ENCODE measurements at regions not wholly inside any gene's neighbourhood (a gene's known extent, or its start where the extent isn't known, plus 50 kb on each side); places are given as distances from the start of the nearest gene placed in this dataset.

GRCh38 chr5:89946508-89946907 lies 463.0 kb downstream of the CETN3 start:
- no peak for DNase-seq (ENCODE audit: low read depth in 3 of 3, low spot score in 2 of 3)

- no peak for DNase-seq (ENCODE audit: low read depth in 3 of 3, low spot score in 2 of 3)
Measured at GRCh38 chr5:89942171-89942570, 467.4 kb downstream of the CETN3 start.

DNA sequence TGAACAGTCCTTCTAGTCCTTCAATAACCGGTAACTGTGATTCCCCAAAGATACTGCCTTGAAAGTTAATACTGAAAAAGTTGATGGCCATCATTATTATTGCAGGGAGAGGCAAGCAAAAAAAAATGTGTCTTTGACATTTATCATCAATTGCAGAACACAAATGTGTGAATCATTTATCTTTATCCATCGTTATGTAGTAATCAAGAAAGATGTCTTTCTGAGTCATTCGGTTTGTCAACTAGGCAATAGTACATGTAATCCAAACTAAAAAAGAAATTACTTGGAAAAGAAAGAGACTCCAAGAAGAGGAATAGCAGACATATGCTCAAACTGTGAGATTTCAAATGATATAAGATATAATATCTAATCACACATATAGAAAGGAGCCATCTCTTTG lies 473.0 kb downstream of the CETN3 start:
- DNase-seq (ENCODE audit: low read depth in 3 of 3, low spot score in 2 of 3): no peak

DNA sequence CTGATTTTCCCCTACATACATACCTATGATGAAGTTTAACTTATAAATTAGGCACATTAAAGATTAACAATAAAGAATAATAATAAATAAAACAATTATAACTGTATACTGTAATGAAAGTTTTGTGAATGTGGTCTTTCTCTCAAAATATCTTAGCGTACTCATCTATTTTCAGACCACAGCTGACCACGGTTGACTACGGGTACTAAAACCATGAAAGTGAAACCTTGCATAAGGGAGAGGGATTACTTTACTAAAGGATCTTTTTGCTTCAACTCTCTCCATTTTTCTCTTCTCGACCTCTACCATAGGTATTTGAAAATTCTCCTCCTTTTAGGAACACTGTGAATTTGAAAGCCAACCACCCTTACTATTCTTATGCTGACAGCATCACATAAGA lies 475.5 kb downstream of the CETN3 start:
- DNase-seq (ENCODE audit: low read depth in 3 of 3, low spot score in 2 of 3): no peak

- DNase-seq (ENCODE audit: low read depth in 3 of 3, low spot score in 2 of 3): no peak
Measured at GRCh38 chr5:89932771-89933181, 476.8 kb downstream of the CETN3 start.

DNA sequence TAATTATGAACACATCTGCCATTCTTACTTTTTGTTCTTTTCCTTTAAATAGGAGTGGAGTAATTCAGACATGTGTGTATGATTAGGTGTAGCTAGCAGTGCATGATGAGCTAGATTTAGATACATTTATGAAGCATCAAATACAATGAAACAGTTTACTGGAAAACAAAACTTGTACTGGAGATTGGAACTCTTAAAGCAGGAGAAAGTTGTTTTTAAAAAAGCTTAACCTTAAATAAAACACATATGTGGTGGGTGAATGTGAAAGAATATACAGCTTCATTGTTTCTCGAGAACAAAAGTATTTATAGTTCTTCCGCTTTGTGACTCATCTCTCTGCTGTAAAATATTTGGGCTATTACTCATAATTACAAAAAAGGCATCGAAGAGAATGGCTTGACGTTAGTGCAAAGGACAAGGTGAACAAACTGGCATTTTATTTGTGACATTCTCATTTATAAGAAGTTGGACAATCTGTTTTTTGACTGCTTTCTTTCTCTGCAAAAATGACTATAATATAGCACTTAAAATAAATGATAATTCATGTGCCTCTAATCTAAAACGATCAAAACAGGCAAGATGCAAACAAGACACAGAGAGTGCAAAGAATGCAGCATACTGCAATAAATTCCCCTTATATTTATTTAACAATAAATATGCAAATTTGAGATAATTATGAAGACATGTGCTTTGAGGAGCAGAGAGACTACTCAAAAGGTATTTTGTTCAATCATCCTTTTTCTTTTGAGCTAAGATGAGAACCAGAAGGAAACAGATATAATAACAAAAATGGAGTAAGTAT lies 478.8 kb downstream of the CETN3 start:
- no peak for DNase-seq (ENCODE audit: low read depth in 3 of 3, low spot score in 2 of 3)

GRCh38 chr5:89929834-89930233 lies 479.7 kb downstream of the CETN3 start:
- DNase-seq (ENCODE audit: low read depth in 3 of 3, low spot score in 2 of 3): no peak

- DNase-seq (ENCODE audit: low read depth in 3 of 3, low spot score in 2 of 3): no peak
Measured at GRCh38 chr5:89929173-89929572, 480.4 kb downstream of the CETN3 start.

DNA sequence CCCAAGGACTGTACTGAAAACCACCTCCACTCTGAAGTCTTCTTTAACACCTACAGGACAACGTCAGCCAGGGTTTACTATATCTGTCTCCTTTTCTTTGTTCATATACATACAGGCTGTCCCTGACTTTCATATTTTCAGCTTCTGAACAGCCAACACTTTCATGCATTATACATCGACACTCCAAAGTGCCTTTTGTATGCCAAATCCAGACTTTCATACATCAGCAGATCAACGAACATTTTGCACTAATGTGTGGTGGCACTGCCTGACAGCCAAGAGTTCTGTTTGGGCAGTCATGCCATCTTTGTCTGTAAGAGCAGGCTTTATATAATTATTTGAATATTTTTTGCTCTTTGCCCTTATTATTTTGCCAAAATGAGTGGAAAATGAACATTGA lies 487.4 kb downstream of the CETN3 start:
- no peak for DNase-seq (ENCODE audit: low read depth in 3 of 3, low spot score in 2 of 3)

DNA sequence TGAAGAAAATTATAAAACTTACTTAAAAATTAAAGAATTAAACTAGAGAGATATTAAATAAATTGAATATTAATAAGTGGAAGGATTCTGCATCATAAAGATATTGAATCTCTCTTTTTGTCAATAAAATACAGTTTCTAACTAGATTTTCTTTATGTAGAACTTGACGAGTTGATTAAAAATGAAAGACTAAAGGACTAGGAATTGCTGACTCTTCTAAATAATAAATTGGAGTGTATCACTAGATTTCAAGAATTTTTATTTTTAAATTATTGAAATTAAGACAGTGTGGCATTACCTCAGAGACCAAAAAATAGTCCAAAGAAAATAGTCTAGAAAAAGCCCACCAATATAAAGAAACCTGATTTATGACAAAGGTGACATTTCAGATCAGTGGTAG lies 492.4 kb downstream of the CETN3 start:
- DNase-seq (ENCODE audit: low read depth in 3 of 3, low spot score in 2 of 3): no peak

- DNase-seq (ENCODE audit: low read depth in 3 of 3, low spot score in 2 of 3): no peak
Measured at GRCh38 chr5:89916131-89916530, 493.4 kb downstream of the CETN3 start.

DNA sequence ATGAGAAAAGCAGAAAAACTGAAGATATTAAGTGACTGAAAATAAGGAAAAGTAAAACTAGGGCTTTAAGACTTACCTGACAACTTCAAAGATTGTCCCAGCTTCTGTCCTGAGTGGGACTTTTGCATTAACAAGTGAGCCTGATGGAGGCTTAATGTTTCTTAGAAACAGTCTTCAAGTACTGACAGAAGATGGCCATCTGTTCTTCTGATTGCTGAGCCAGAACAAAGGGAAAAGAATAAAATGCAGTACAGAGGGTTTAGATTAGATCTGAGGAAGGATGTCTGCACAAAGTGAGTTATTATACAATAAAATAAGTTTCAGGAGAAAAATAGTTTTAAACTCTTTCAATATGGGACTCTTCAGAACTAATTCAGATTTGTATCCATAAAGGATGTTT lies 500.7 kb downstream of the CETN3 start:
- no peak for DNase-seq (ENCODE audit: low read depth in 3 of 3, low spot score in 2 of 3)

GRCh38 chr5:89904442-89904841 lies 505.1 kb downstream of the CETN3 start:
- no peak for DNase-seq (ENCODE audit: low read depth in 3 of 3, low spot score in 2 of 3)

DNA sequence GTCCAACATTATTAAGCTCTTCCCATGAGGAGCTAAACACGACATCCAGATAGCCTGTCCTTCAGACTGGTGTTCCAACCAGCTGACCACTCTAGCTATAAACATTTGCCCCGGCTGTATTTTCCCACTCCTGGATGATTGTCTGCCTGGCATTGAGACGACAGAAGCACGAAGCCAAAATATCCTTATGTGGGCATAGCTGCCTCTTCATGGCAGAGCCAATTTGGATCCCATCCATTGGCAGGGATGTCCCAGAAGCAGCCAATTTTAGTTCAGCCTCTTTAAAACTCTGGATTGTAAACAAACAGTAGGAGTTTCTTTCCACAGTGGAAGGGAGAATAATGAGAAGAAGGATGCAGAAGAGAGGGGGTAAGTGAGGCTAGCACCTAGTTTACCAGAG lies 507.6 kb downstream of the CETN3 start:
- DNase-seq (ENCODE audit: low read depth in 3 of 3, low spot score in 2 of 3): no peak

DNA sequence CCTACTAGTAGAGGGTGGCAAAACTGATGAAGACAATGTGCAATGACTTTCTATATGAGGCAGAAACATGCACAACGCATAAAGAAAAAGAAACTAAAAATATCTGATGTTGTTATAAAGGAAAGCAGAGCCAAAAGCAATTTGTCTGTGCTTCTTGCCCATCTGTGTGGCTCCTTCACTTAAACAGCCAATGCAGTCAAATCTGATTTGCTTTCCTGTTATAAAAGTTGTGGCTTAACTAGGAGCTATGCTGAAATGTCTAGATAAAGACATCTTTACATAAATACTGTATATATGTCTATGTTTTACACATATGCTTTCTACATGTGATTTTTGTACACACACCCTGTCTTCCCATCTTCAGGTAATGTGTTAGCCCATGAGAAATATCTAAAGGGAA lies 508.2 kb downstream of the CETN3 start:
- DNase-seq (ENCODE audit: low read depth in 3 of 3, low spot score in 2 of 3): no peak

- DNase-seq (ENCODE audit: low read depth in 3 of 3, low spot score in 2 of 3): no peak
Measured at GRCh38 chr5:89900346-89900745, 509.2 kb downstream of the CETN3 start.

DNA sequence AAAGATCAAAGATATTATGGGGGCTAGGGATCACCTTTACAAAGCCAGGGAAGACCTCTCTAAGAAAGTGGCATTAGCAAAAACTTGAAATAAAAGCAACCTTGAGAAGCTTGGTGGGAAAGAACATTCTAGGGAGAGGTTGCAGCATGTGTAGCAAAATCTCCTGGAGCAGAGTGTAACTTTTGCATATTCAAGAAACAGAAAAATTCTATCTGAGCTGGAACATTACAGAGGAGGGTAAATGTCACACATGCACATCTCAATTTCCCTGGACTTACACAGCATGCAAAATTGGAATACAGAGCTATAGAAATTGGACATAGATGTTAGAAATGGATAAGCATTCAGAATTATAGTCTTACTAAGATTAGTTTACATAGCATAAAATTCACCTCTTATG lies 510.0 kb downstream of the CETN3 start:
- no peak for DNase-seq (ENCODE audit: low read depth in 3 of 3, low spot score in 2 of 3)

DNA sequence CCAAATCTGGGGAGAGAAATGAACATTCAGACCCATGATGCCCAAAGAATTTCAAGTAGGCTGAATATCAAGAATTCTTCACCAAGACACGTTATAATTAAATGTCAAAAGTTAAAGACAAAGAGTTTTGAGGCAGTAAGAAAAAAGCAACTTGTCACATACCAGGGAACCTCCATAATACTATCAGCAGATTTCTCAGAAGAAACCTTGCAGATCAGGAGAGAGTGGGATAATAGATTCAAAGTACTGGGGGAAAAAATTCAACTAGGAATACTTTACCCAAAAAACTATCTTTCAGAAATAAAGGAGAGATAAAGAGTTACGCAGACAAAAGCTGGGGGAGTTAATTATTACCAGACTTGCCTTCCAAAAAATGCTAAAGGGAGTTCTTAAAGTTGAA lies 516.0 kb downstream of the CETN3 start:
- no peak for DNase-seq (ENCODE audit: low read depth in 3 of 3, low spot score in 2 of 3)

GRCh38 chr5:89885670-89886069 lies 523.9 kb downstream of the CETN3 start:
- DNase-seq (ENCODE audit: low read depth in 3 of 3, low spot score in 2 of 3): no peak

GRCh38 chr5:89883967-89884366 lies 525.6 kb downstream of the CETN3 start:
- no peak for DNase-seq (ENCODE audit: low read depth in 3 of 3, low spot score in 2 of 3)

DNA sequence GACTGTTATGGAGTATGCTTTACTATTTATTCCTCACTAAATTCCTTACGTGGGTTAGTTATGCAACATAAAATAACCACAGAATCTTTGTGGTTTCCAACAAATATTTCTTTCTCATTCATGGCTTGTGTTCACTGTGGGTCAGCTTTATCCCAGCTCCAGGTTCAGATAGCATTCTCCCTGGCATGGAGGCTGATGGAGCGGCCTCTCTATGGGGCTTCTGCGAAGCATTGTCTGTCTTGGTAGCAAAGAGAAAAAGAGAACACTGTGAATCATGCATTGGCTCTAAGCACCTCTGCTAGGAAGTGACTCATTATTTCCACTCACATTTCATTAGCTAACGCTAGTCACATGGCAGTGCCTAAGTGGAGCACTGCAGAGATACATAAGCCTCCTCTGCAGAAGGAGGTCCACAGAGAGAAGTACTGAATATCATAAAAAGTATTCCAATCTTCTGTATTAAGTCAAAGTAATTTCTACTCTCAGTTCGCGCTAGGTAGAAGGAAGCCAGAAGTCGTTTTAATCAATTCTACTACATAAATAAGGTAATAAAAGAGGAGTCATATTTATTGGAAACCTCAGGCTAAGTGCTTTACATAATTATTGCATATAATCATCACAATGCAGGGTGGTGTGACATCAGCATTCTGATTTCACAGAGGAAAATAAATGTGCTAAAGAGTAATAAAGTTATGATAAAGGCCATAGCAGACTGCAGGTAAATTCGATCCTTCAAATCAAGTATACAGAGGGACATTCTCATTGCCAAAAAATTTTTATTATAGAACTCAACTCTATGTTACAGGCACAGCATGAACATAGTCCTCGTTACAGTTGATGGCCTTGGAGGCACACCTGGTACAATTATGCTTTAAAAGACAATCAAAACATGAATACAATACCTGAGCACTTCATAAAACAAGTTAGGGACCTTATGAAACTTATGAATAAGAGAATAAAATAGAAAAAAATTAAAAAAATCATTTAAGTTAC lies 531.1 kb downstream of the CETN3 start:
- DNase-seq (ENCODE audit: low read depth in 3 of 3, low spot score in 2 of 3): no peak

- no peak for DNase-seq (ENCODE audit: low read depth in 3 of 3, low spot score in 2 of 3)
Measured at GRCh38 chr5:89871906-89872305, 537.6 kb downstream of the CETN3 start.
